Heart left ventricle (tissue), 16 donors: ENCODE measurements at regions not wholly inside any gene's neighbourhood (a gene's known extent, or its start where the extent isn't known, plus 50 kb on each side); places are given as distances from the start of the nearest gene placed in this dataset.

ENCODE experiments used
- ATAC-seq, 4 donors: fragments of 200-7000 bp; cut with Tn5 transposase; one replicate each; pipeline ENCODE4 v1.9.1; 2020 to 2022; ENCODE audit warnings: moderate library complexity in 4 of 4, mild to moderate bottlenecking in 3 of 4, moderate number of reproducible peaks in 1 of 4
- DNase-seq, 5 donors: peaks; one replicate each; pipeline ENCODE4 v3.0.0-alpha.2; 2020
- H3K27ac ChIP-seq, 12 donors: fragments of 200-600 bp; sonication (generic) in 4 of 12; one replicate each; pipeline versions ENCODE4 v1.5.0 to v1.8.0; 2016 to 2022; ENCODE audit warnings: mild to moderate bottlenecking in 2 of 12
- H3K27me3 ChIP-seq, 9 donors: fragments of 200-600 bp; sonication (generic) in 2 of 9; one replicate each; pipeline versions ENCODE4 v1.5.1 to v1.8.0; 2016 to 2022; ENCODE audit warnings: mild to moderate bottlenecking in 3 of 9
- H3K36me3 ChIP-seq, 9 donors: fragments of 200-600 bp; sonication (generic) in 2 of 9; one replicate each; pipeline versions ENCODE4 v1.5.0 to v1.8.0; 2018 to 2022; ENCODE audit warnings: mild to moderate bottlenecking in 2 of 9
- H3K4me1 ChIP-seq, 12 donors: fragments of 200-600 bp; sonication (generic) in 4 of 12; one replicate each; pipeline versions ENCODE4 v1.5.0 to v1.8.0; 2016 to 2022; ENCODE audit warnings: mild to moderate bottlenecking in 3 of 12
- H3K4me3 ChIP-seq, 12 donors: fragments of 200-600 bp; sonication (generic) in 4 of 12; one replicate each; pipeline versions ENCODE4 v1.5.0 to v1.8.0; 2017 to 2022; ENCODE audit warnings: mild to moderate bottlenecking in 9 of 12, moderate library complexity in 4 of 12
- H3K9me3 ChIP-seq, 12 donors: fragments of 200-600 bp; sonication (generic) in 4 of 12; one replicate each; pipeline versions ENCODE4 v1.5.0 to v1.8.0; 2016 to 2022; ENCODE audit warnings: mild to moderate bottlenecking in 1 of 12
- CTCF ChIP-seq, 12 donors: fragments of 200-600 bp; sonication (generic) in 4 of 12; IDR thresholded peaks; one replicate each; pipeline versions ENCODE4 v1.5.0 to v1.8.0; 2018 to 2022; ENCODE audit warnings: antibody characterized with exemption in 12 of 12, mild to moderate bottlenecking in 5 of 12
- POLR2A ChIP-seq, 2 donors: fragments of 450-650 bp; IDR thresholded peaks; one replicate each; pipeline ENCODE4 v1.6.1; 2017; ENCODE audit warnings: antibody characterized with exemption in 2 of 2, mild to moderate bottlenecking in 2 of 2, moderate library complexity in 2 of 2
- WGBS, 4 donors: extraction: QIAGEN DNeasy Blood & Tissue Kit in 2 of 4; methylation state at CpG; one replicate each; pipeline versions ENCODE4 v1.1.5 to v1.1.7; 2013 to 2018; 5-methylcytosine and 5-hydroxymethylcytosine counted together
- intact Hi-C, 10 donors: fragments of 100-400 bp; cut with DNase I; formaldehyde crosslinking; loops; one replicate each; pipeline versions ENCODE4 v1.11.1 to v1.14.2; 2022
- donor health status: ischemic (EF 13 %, LVEDD 7.1; RV severe dilation, severe dysfunction).
- donor health status: healthy with polysubstance abuse.
- donor health status: DM: no; HTN: yes; CAD: no.
- donor health status: DM: no; HTN: no; CAD: no.
- donor health status: ischemic (EF 25% LVEDD 6.9; RV normal size, moderate dysfunction).
- donor health status: ischemic (EF 25% LVEDD 5.7; RV mildly dilated, moderate dysfunction).
- donor health status: healthy.
- donor health status: DM: yes; HTN: yes; CAD: no.
- donor health status: ischemic (EF 35%, LVEDD 5.7; RV mildly dilated, moderate dysfunction).
- donor health status: nonischemic (EF 11% LVEDD 7.7; RV severe dilation, severe dysfunction).
- donor health status: DM: yes; HTN: yes; CAD: no.
- donor health status: PGD.
- donor health status: ischemic (EF 29% LVEDD 5.4; RV normal size, mild dysfunction).
- donor health status: nonischemic (EF 23%, LVEDD 6.1; RV moderate dilation, normal function).

DNA sequence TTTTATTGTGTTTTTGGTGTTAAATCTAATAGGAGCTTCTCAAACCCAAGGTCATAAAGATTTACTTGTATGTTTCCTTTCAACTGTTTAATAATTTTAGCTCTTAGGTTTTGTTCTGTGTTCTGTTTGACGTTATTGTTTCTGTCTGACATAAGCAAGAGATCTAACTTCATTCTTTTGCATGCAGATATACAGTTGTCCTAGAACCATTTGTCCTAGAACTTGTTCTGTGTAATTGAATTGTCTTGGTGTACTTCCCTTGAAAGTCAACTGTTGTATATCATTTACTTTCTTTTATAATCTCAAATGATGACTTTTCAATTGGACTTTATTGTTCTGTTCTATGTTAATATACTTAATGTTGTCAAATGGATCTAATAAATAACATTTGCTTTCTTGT is 977.1 kb downstream of the FAT4 start:
- Histone ChIP-seq H3K36me3 (no peaks in the 10 kb centered on the region), H3K9me3 (no peaks in the 10 kb centered on the region), H3K4me3 (no peak overlapping the region), H3K27ac (no peak overlapping the region), H3K27me3 (no peaks in the 10 kb centered on the region), H3K4me1 (no peaks in the 10 kb centered on the region)
- ATAC-seq: peak; percentile 54 to 81 (median 70)
- intact Hi-C loops: no loop called here
- WGBS, 4 donors: 36 to 52% (median 39%) methylated on average over 1 of the region's 1 CpG
- DNase-seq: no peak
- TF ChIP-seq POLR2A (IDR thresholded peaks at IDR 0.05) (no peak), CTCF (IDR thresholded peaks at IDR 0.05) (no peak)

DNA sequence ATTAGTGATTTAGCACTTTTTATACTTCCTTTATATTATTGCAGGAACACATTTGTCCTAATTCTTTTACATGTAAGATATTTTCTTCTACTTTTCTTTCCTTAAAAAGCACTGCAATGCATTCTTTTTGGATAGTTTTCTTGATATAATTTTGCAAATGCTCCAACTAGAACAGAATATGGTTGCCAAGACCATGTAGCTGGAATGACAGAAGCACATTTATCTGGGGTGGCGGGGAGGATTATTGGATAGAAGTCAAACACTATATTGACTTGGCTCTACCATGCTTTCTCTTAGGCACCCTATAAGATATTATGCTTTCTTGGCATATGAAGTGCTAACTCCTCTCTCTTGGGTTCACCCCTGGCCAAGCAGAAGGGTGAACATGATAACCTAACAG is 983.5 kb downstream of the FAT4 start:
- H3K36me3 ChIP-seq: no peaks in the 10 kb centered on the region
- no peak for ATAC-seq
- 61 to 76% (median 68%) methylated on average over 1 of the region's 1 CpG for WGBS, 4 donors
- intact Hi-C loops: no loop called here
- H3K4me3 ChIP-seq: no peak overlapping the region
- no peak for DNase-seq
- no peak overlapping the region for H3K27ac ChIP-seq
- no peaks in the 10 kb centered on the region for H3K4me1 ChIP-seq
- TF ChIP-seq CTCF (IDR thresholded peaks at IDR 0.05) (no peak), POLR2A (IDR thresholded peaks at IDR 0.05) (no peak)
- no peaks in the 10 kb centered on the region for H3K27me3 ChIP-seq
- H3K9me3 ChIP-seq: peaks cover 0 to 23% (median 0%) of the 10 kb centered on the region in 12 donors

- peaks cover 0 to 7% (median 0%) of the 10 kb centered on the region in 12 donors for H3K9me3 ChIP-seq
- H3K4me3 ChIP-seq: no peak overlapping the region
- intact Hi-C loops: no loop called here
- peak overlapping the region in 9 of 12 donors; percentile 3 to 84 (median 30) for H3K27ac ChIP-seq
- peak in 4 of 5 donors; percentile 19 to 29 (median 20) for DNase-seq
- H3K36me3 ChIP-seq: no peaks in the 10 kb centered on the region
- 55 to 71% (median 64%) methylated on average over 5 of the region's 5 CpGs for WGBS, 4 donors
- no peak for TF ChIP-seq CTCF (IDR thresholded peaks at IDR 0.05)
- TF ChIP-seq POLR2A (IDR thresholded peaks at IDR 0.05): no peak
- ATAC-seq: peak; percentile 79 to 97 (median 83)
- H3K4me1 ChIP-seq: peaks cover 0 to 10% (median 0%) of the 10 kb centered on the region in 12 donors
- no peaks in the 10 kb centered on the region for H3K27me3 ChIP-seq
Observed at GRCh38 chr4:126306152-126306869, 991.6 kb downstream of the FAT4 start.

DNA sequence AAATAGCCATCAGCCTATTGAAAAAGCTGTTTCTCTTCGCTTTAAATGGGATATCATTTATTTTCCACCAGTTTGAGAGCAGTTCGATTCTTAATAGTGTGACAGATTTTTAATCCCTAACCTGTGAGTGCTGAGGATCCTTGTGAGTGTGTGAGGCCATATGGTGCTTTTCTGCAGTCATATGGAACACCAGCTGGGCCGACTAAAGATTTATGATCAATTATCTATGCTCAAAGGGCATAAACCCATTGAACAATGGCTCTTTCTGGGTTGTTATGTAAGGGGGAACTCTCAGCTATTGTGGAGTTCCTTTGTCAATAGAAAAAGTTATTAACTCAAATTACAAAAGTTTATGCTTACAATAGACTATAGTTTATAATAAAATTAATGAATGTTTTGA is 1003.6 kb downstream of the FAT4 start:
- DNase-seq (no peak), ATAC-seq (no peak)
- H3K27ac ChIP-seq: no peak overlapping the region
- no peaks in the 10 kb centered on the region for H3K36me3 ChIP-seq
- H3K4me1 ChIP-seq: no peaks in the 10 kb centered on the region
- no peak overlapping the region for H3K4me3 ChIP-seq
- H3K9me3 ChIP-seq: no peaks in the 10 kb centered on the region
- no peaks in the 10 kb centered on the region for H3K27me3 ChIP-seq
- intact Hi-C loops: no loop called here
- WGBS, 4 donors: 78 to 87% (median 83%) methylated on average over 3 of the region's 3 CpGs
- TF ChIP-seq CTCF (IDR thresholded peaks at IDR 0.05) (no peak), POLR2A (IDR thresholded peaks at IDR 0.05) (no peak)
